Body of pancreas (tissue), 4 donors: ENCODE measurements at regions not wholly inside any gene's neighbourhood (a gene's known extent, or its start where the extent isn't known, plus 50 kb on each side); places are given as distances from the start of the nearest gene placed in this dataset.

Experiments used
- CTCF ChIP-seq, 7 experiments: fragments of 450-650 bp in 4 of 7; fragments of 200-600 bp in 3 of 7; sonication (generic) in 3 of 7; IDR thresholded peaks; one replicate each; pipeline ENCODE4 v1.5.1; 2016 to 2019; ENCODE audit warnings: antibody characterized with exemption in 7 of 7
- POLR2A ChIP-seq, 3 donors: fragments of 450-650 bp; IDR thresholded peaks; one replicate each; pipeline ENCODE4 v1.6.1; 2016; ENCODE audit warnings: antibody characterized with exemption in 3 of 3, mild to moderate bottlenecking in 2 of 3

GRCh38 chr5:143870871-143871632 is 59.1 kb downstream of the HMHB1 start:
- no peak for TF ChIP-seq CTCF (IDR thresholded peaks at IDR 0.05)
- no peak for TF ChIP-seq POLR2A (IDR thresholded peaks at IDR 0.05)
